GM12874 (cell line): ENCODE measurements at regions not wholly inside any gene's neighbourhood (a gene's known extent, or its start where the extent isn't known, plus 50 kb on each side); places are given as distances from the start of the nearest gene placed in this dataset.

Source experiments
- CTCF ChIP-seq: IDR thresholded peaks from 2 replicates; pipeline ENCODE4 v1.5.1; 2011; ENCODE audit warnings: low read depth, mild to moderate bottlenecking, control low read depth, low read length, moderate library complexity; ENCODE audit not compliant: insufficient read depth

- TF ChIP-seq CTCF: no peak
These were observed 693.9 kb upstream of the MGAT4C start for GRCh38 chr12:86950043-86950442.

GRCh38 chr12:86948851-86949250, 692.7 kb upstream of the MGAT4C start:
- no peak for TF ChIP-seq CTCF

- no peak for TF ChIP-seq CTCF
These were observed 689.5 kb upstream of the MGAT4C start for GRCh38 chr12:86945685-86946196.

GRCh38 chr12:86931714-86932113, 675.5 kb upstream of the MGAT4C start:
- TF ChIP-seq CTCF: no peak

GRCh38 chr12:86929962-86930361, 673.8 kb upstream of the MGAT4C start:
- TF ChIP-seq CTCF: no peak

GRCh38 chr12:86917121-86917520, 660.9 kb upstream of the MGAT4C start:
- TF ChIP-seq CTCF: no peak

- no peak for TF ChIP-seq CTCF
These were observed 658.5 kb upstream of the MGAT4C start for GRCh38 chr12:86914721-86915120.
